Lower leg skin (tissue), 3 donors: ENCODE measurements at regions not wholly inside any gene's neighbourhood (a gene's known extent, or its start where the extent isn't known, plus 50 kb on each side); places are given as distances from the start of the nearest gene placed in this dataset.

Experiments
- CTCF ChIP-seq, 3 donors: fragments of 450-650 bp; IDR thresholded peaks; one replicate each; pipeline ENCODE4 v1.5.1; 2016; ENCODE audit warnings: antibody characterized with exemption in 3 of 3, mild to moderate bottlenecking in 3 of 3, moderate library complexity in 2 of 3
- POLR2A ChIP-seq, 2 donors: fragments of 450-650 bp; IDR thresholded peaks; one replicate each; pipeline ENCODE4 v1.6.1; 2016 to 2017; ENCODE audit warnings: antibody characterized with exemption in 2 of 2, mild to moderate bottlenecking in 1 of 2, moderate library complexity in 1 of 2

GRCh38 chr4:30842689-30843088 lies 122.5 kb downstream of the PCDH7 start:
- TF ChIP-seq CTCF (IDR thresholded peaks at IDR 0.05) (no peak), POLR2A (IDR thresholded peaks at IDR 0.05) (no peak)
